GM19397 (cell line): ENCODE measurements at regions not wholly inside any gene's neighbourhood (a gene's known extent, or its start where the extent isn't known, plus 50 kb on each side); places are given as distances from the start of the nearest gene placed in this dataset.

Experiments
- ATAC-seq: cut with Tn5 transposase; IDR thresholded peaks from one replicate; pipeline ENCODE4 v1.9.1; 2021; ENCODE audit warnings: mild to moderate bottlenecking, moderate library complexity; ENCODE audit not compliant: unreplicated experiment

GRCh38 chr5:133744051-133744959 is 132.0 kb upstream of the FSTL4 start:
- no peak for ATAC-seq

- no peak for ATAC-seq
These were observed 130.2 kb upstream of the FSTL4 start for GRCh38 chr5:133742431-133742988.

- no peak for ATAC-seq
These were observed 129.5 kb upstream of the FSTL4 start for GRCh38 chr5:133741818-133742355.

GRCh38 chr5:133741396-133741795 is 129.1 kb upstream of the FSTL4 start:
- no peak for ATAC-seq

- no peak for ATAC-seq
These were observed 126.9 kb upstream of the FSTL4 start for GRCh38 chr5:133739181-133739780.

- ATAC-seq = no peak
These were observed 125.9 kb upstream of the FSTL4 start for GRCh38 chr5:133738271-133738670.

GRCh38 chr5:133736512-133736911 is 124.2 kb upstream of the FSTL4 start:
- no peak for ATAC-seq

GRCh38 chr5:133735346-133735745 is 123.0 kb upstream of the FSTL4 start:
- ATAC-seq = no peak

GRCh38 chr5:133734916-133735315 is 122.6 kb upstream of the FSTL4 start:
- ATAC-seq = no peak

GRCh38 chr5:133732536-133732935 is 120.2 kb upstream of the FSTL4 start:
- ATAC-seq = no peak

- no peak for ATAC-seq
These were observed 119.6 kb upstream of the FSTL4 start for GRCh38 chr5:133731951-133732350.

GRCh38 chr5:133730866-133731265 is 118.5 kb upstream of the FSTL4 start:
- ATAC-seq = no peak

GRCh38 chr5:133730346-133730745 is 118.0 kb upstream of the FSTL4 start:
- ATAC-seq = no peak

- no peak for ATAC-seq
These were observed 117.5 kb upstream of the FSTL4 start for GRCh38 chr5:133729800-133730199.

- ATAC-seq = no peak
These were observed 116.1 kb upstream of the FSTL4 start for GRCh38 chr5:133728475-133728874.

GRCh38 chr5:133727636-133728035 is 115.3 kb upstream of the FSTL4 start:
- ATAC-seq = no peak

GRCh38 chr5:133723651-133724366 is 111.5 kb upstream of the FSTL4 start:
- no peak for ATAC-seq

- no peak for ATAC-seq
These were observed 110.8 kb upstream of the FSTL4 start for GRCh38 chr5:133723126-133723525.

GRCh38 chr5:133721365-133721764 is 109.0 kb upstream of the FSTL4 start:
- ATAC-seq = no peak

GRCh38 chr5:133718457-133718856 is 106.1 kb upstream of the FSTL4 start:
- no peak for ATAC-seq

- ATAC-seq = no peak
These were observed 104.3 kb upstream of the FSTL4 start for GRCh38 chr5:133716532-133717183.
